ENCODE measurements at regions not wholly inside any gene's neighbourhood (a gene's known extent, or its start where the extent isn't known, plus 50 kb on each side); places are given as distances from the start of the nearest gene placed in this dataset.

GRCh38 chr6:135566311-135567068, 69.0 kb upstream of the AHI1 start:
- no TSS peak for BruUV-seq (replicated peaks)
- CTCF ChIA-PET: no interaction called here
- Histone ChIP-seq H3K27me3 (ENCODE audit: insufficient read depth, low read length) (no peaks in the 10 kb centered on the region), H3K4me3 (replicated peaks in 1 of 2; ENCODE audit: low read depth in 1 of 2, low read length in 2 of 2) (no peak overlapping the region), H2AFZ (ENCODE audit: low read depth, low read length, poor library complexity, severe bottlenecking) (no peak overlapping the region), H4K20me1 (ENCODE audit: insufficient read depth) (no peaks in the 10 kb centered on the region), H3K9me3 (ENCODE audit: control insufficient read depth in 1 of 2, insufficient read depth in 1 of 2, low read depth in 1 of 2, low read length in 2 of 2) (no peaks in the 10 kb centered on the region), H3K4me1 (ENCODE audit: control insufficient read depth in 1 of 2, insufficient read depth in 2 of 2, low read length in 2 of 2) (no peaks in the 10 kb centered on the region), H3K9me2 (ENCODE audit: insufficient read depth) (no peaks in the 10 kb centered on the region), H3K27ac (ENCODE audit: low read depth, low read length) (no peak overlapping the region), H3K79me2 (ENCODE audit: insufficient read depth, low read length) (no peaks in the 10 kb centered on the region), H3K9ac (ENCODE audit: low read length) (no peak overlapping the region), H3K4me2 (ENCODE audit: low read length) (no peak overlapping the region), H3K36me3 (ENCODE audit: control insufficient read depth in 1 of 2, insufficient read depth in 2 of 2, low read length in 2 of 2) (no peaks in the 10 kb centered on the region)
- no peak for ATAC-seq
- TF ChIP-seq YY1 (IDR thresholded peaks at IDR 0.05; ENCODE audit: extremely low read depth, insufficient replicate concordance, low read depth, low read length) (no peak), JUND (IDR thresholded peaks at IDR 0.05) (no peak), SIN3A (IDR thresholded peaks at IDR 0.05; ENCODE audit: low read depth) (no peak), SP1 (IDR thresholded peaks at IDR 0.05; ENCODE audit: low read depth) (no peak), ATF3 (IDR thresholded peaks at IDR 0.05) (no peak), SRF (IDR thresholded peaks at IDR 0.05; ENCODE audit: low read depth) (no peak), FOSL1 (IDR thresholded peaks at IDR 0.05; ENCODE audit: low read depth) (no peak), ZFX (IDR thresholded peaks at IDR 0.05) (no peak), CTCF (IDR thresholded peaks at IDR 0.05 in 2 of 3, conservative IDR thresholded peaks at IDR 0.05 in 1 of 3; ENCODE audit: borderline replicate concordance in 1 of 3, insufficient read depth in 1 of 3, low read depth in 2 of 3, low read length in 2 of 3) (no peak), CBX3 (IDR thresholded peaks at IDR 0.05; ENCODE audit: low read depth) (no peak), POLR2AphosphoS5 (IDR thresholded peaks at IDR 0.05; ENCODE audit: low read depth, low read length) (no peak), MAX (IDR thresholded peaks at IDR 0.05) (no peak), POLR2A (IDR thresholded peaks at IDR 0.05; ENCODE audit: borderline replicate concordance, extremely low read depth, insufficient read depth, insufficient read length) (no peak), ELF1 (IDR thresholded peaks at IDR 0.05; ENCODE audit: borderline replicate concordance, low read depth) (no peak), TCF7L2 (IDR thresholded peaks at IDR 0.05; ENCODE audit: borderline replicate concordance, extremely low read depth, insufficient read depth, insufficient read length) (no peak)
- DNase-seq (ENCODE audit: low read depth, low spot score): no peak
- intact Hi-C loops (cut with micrococcal nuclease): no loop called here
- POLR2A ChIA-PET: no interaction called here
- RAD21 ChIA-PET (ENCODE audit: low non-redundant PET in 1 of 2, low total read pairs in 2 of 2, uncharacterized antibody in 2 of 2, unreplicated experiment in 2 of 2): no interaction called here
